H1 (cell line): ENCODE measurements at regions not wholly inside any gene's neighbourhood (a gene's known extent, or its start where the extent isn't known, plus 50 kb on each side); places are given as distances from the start of the nearest gene placed in this dataset.

Experiments used
- CBX8 ChIP-seq: fragments of 300-800, 300-1000 bp; sonication (generic); IDR thresholded peaks from 2 replicates; pipeline ENCODE4 v1.7.1; 2016; ENCODE audit warnings: low read depth, low read length, borderline replicate concordance
- CTCF ChIP-seq, 3 experiments: IDR thresholded peaks; 1 replicate in 2 of 3; 2 replicates in 1 of 3; pipeline versions ENCODE4 v1.5.1 to v1.6.1; 2011; ENCODE audit warnings: low read length in 3 of 3, mild to moderate bottlenecking in 3 of 3, inconsistent platforms in 2 of 3, low read depth in 1 of 3, moderate library complexity in 1 of 3; ENCODE audit not compliant: insufficient read depth in 1 of 3; ENCODE audit errors: control extremely low read depth in 1 of 3
- GABPA ChIP-seq: IDR thresholded peaks from 2 replicates; pipeline ENCODE4 v1.6.1; 2011; ENCODE audit warnings: mild to moderate bottlenecking, low read length, moderate library complexity, borderline replicate concordance; ENCODE audit not compliant: insufficient read depth
- JUND ChIP-seq: IDR thresholded peaks from 2 replicates; pipeline ENCODE4 v1.6.1; 2011; ENCODE audit warnings: mild to moderate bottlenecking, improper control_type of control experiment, low read length
- MAFK ChIP-seq: IDR thresholded peaks from 2 replicates; pipeline ENCODE4 v1.6.1; 2012; ENCODE audit warnings: low read depth, mild to moderate bottlenecking, improper control_type of control experiment, low read length
- POLR2AphosphoS5 ChIP-seq: IDR thresholded peaks from 2 replicates; pipeline ENCODE4 v1.6.1; 2011; ENCODE audit warnings: low read depth, low read length
- POU5F1 ChIP-seq: IDR thresholded peaks from 2 replicates; pipeline ENCODE4 v1.6.1; 2011; ENCODE audit warnings: low read depth, mild to moderate bottlenecking, low read length, moderate library complexity

DNA sequence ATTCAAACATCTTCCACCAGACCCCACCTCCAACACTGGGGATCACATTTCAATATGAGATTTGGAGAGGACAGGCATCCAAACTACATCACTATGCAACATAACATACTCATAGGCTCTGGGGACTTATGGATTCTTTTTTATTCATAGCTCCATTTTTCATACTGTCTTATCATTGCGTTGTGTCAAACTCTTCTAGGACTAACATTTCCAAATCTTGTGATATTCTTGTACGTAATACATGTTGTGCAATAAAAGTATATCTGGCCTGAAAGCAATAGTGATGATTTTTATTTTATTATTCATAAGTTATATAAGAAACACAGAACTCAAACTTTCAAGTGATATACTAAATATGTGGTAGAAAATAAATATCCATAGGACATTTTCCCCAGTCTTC lies 60.6 kb upstream of the ACTR3 start:
- TF ChIP-seq GABPA (no peak), MAFK (no peak), POLR2AphosphoS5 (no peak), CTCF (IDR thresholded peaks at IDR 0.05; ENCODE audit: control extremely low read depth in 1 of 3, insufficient read depth in 1 of 3, low read depth in 1 of 3, low read length in 3 of 3) (no peak), CBX8 (no peak), JUND (no peak), POU5F1 (no peak)
